GM18508 (cell line): ENCODE measurements at regions not wholly inside any gene's neighbourhood (a gene's known extent, or its start where the extent isn't known, plus 50 kb on each side); places are given as distances from the start of the nearest gene placed in this dataset.

Experiments used
- ATAC-seq: cut with Tn5 transposase; IDR thresholded peaks from one replicate; pipeline ENCODE4 v1.9.1; 2021; ENCODE audit warnings: moderate number of reproducible peaks; ENCODE audit not compliant: insufficient read depth, unreplicated experiment

DNA sequence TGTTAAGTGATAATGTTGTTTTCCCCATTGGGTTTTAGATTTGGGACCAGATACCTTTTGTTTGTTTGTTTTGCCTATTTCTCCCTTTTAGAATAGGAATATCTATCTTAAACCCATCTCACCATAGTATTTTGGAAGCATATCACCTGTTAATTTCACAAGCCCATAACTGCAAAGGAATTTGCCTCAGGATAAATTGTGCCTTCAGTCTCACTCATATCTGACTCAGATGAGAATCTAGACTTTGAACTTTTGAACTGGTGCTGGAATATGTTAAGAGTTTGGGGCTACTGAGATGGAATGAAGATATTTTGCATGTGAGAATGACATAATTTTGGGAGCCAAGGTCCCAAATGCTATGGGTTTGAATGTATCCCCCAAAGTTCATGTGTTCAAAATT is 607.4 kb downstream of the HACE1 start:
- no peak for ATAC-seq

DNA sequence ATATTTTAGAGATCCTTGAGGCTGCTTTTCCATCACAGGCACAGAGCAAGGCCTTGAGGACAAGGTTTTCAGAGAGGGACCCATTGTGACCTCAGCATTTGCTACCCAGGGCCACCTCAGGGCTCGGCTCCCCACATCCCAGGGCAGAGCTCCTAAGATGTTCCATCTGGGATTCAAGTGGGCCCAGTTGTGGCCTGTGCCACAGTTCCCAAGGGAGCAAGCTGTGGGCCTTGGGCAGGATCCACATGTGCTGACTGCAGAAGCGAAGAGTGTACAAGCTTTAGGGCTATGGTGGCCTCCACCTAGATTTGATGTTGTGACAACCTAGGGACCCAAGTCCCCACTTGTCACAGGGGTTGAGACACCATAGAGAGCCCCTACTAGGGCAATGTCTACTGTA is 608.1 kb downstream of the HACE1 start:
- ATAC-seq, result no peak

DNA sequence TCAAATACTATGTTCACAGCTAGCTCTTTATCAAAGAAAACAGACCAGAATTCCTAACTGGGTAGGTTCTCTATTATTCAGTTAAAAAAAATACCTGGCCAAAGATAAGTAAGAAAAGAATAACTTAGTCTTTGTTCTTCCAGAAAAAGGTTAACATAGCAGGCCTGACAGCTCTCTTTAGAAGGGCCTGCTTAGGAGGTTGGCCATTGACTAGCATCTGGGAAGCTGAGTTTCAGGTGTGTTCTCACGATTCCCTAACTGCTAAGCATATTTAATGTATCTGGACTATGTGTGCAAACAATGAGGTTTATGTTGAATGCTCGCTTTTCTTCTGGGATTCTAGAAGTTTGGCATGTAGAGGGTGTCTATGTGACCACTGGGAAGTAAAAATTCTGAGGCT is 618.9 kb downstream of the HACE1 start:
- no peak for ATAC-seq

DNA sequence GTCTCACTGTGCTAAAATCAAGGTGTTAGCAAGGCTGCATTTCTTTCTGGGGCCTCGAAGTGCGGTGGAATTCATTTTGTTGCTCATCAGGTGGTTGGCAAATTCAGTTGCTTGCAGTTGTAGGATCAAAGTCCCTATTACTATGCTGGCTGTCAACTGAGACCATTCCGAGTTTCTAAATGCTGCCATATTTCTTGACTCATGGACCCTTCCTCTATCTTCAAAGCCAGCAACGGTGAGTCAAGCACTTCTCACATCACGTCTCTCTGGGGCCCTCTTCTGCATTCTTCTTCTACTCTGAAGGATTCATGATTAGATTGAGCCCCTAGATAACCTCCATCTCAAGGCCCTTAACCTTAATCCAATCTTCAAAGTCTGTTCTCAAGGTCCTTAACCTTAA is 619.7 kb downstream of the HACE1 start:
- ATAC-seq, result no peak

DNA sequence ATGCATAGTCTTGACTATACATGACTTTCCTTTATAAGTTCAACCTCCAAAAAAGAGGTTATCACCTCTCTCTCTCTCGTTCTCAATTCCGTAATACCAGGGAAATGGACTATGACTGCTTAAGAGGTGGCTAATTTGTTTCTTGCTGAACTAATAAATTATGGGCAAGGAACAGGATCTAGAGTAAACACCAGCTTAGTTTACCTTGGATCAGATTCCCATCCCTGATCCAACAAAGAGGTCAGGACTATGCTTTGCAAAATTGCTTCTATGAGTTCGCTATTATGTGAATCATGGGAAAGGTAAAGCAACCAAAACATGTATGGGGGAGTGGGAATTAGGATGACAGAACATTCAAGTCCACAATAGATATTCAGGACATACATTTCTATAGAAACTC is 630.7 kb downstream of the HACE1 start:
- ATAC-seq, result no peak

DNA sequence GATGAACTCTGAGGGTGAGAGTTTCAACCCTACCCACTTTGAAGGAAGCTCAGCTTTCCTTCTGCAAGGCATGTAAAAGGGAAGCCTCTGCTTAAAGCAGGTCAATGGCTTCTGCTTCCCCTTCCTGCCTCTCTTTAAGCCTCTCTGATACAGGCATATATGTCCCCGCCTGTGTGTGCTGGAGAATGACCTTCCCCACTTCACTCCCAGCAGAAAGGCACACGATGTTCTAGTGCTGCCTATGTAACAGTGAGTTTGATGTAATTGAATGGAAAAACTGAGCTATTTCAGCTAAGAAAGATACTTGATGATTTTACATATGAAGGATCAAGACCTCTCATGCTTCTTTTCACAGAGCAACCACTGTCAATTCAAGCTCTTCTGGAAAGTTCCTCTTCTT is 632.2 kb downstream of the HACE1 start:
- no peak for ATAC-seq

DNA sequence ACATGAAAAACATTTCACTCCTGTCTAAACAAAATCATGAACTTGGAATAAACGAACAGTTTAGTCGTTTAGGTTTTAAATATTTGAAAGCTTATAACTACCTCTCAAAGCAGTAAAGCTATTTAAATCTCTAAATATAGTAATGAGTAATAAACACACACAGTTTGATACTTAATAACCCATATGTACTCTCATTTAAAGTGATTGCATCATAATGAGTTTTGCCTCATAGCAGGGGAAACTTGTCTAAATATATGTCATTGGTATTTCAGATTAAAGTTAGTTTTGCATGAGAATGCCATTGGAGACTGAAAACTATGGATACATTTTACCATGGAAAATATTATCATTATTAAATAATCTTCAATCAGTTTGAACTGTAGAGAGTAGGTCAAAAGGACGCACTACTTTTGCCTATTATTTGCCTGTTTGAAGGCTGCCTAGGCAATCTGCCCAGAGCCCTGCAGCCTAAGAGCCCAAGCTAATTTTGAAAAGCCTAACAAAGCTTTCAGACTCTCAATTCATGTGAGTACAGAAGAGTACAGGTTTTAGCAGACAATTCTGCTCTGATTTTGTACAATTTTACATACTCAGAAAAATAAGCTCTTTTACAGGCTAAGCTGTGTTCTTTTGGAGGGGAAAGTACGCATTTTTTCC is 632.8 kb downstream of the HACE1 start:
- ATAC-seq, result no peak

DNA sequence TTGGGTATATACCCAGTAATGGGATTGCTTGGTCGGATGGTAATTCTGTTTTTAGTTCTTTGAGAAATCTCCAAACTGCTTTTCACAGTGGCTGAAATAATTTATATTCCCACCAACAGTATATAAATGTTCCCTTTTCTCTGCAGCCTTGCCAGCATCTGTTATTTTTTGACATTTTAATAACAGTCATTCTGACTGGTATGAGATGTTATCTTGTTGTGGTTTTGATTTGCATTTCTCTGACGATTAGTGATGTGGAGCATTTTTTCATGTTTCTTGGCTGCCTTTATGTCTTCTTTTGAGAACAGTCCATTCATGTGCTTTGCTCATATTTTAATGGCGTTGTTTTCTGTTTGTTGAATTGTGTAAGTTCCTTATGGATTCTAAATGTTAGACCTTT is 641.6 kb downstream of the HACE1 start:
- no peak for ATAC-seq

DNA sequence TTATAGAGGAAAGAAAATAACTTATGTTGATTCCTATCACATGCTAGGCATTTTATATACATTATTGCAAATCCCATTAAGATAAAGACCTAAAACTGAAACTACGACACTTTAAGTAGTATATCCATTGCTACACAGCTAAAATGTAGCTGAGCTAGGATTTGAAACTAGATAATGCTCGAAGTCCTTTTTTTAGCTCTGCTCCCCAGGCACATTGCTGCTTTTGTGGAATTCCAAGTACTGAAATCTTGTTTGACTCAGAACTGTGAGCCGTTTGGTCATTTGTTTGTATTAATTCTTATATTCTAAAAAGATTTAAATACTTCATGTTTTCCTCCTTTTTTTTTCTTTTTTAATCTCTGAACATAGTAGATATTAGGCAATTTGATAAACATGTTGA is 644.8 kb downstream of the HACE1 start:
- ATAC-seq, result no peak

DNA sequence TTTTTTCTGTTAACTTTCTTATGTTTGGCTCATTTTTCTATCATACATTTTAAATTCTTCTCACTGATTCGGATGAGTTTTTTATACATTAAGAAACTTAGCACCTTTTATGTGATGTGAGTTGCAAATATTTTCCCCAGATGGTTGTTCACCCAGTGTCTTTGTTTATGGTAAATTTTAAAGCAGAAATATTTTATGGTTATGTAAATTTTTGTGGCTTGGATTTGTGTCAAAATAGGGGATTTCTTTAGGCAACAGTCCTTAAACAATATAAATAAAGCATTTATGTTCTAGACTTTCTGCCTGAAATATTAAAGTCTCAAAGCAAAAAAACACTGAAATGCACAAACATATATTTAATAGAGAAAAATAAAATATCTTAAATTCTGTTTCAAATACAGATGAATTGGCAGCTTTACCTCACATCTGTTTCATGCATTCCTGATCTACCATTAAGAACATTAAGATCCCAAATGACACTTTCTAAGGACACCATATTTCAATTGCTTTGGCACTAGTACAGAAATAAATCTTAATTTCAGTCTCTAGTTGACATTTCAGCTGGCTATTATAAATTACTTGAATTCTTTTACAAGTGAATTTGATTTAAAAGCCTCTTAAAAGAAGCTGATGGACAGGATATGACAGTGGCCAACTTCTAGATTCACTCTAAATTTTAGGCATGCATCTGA is 646.6 kb downstream of the HACE1 start:
- no peak for ATAC-seq

DNA sequence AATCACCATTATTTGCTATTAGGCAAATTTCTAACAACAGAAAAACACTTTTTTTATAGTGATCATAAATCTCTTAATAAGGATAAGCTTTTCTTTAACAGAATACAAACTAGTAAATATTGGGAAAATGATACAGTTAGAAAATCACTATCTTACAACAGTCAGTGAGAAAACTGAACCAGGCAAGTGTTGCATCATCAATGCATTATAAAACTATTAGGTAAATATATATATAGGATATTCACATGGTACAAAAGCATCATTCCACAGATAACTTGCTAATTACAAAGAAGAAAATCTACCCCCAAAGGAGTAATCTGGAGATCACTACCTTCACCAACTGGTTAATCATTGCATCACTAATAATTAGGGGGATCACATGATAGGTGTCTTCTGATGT is 652.1 kb downstream of the HACE1 start:
- no peak for ATAC-seq

DNA sequence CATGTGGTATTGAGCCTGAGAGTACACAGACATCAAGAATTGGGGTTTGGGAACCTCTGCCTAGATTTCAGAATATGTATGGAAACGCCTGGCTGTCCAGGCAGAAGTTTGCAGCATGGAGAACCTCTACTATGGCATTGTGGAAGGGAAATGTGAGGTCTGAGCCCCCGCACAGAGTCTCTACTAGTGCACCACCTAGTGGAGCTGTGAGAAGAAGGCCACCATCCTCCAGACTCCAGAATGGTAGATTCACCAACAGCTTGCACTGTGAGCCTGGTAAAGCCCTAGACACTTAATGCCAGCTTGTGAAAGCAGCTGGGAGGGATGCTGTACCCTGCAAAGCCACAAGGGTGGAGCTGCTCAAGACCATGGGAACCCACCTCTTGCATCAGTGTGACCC is 658.2 kb downstream of the HACE1 start:
- ATAC-seq, result no peak

DNA sequence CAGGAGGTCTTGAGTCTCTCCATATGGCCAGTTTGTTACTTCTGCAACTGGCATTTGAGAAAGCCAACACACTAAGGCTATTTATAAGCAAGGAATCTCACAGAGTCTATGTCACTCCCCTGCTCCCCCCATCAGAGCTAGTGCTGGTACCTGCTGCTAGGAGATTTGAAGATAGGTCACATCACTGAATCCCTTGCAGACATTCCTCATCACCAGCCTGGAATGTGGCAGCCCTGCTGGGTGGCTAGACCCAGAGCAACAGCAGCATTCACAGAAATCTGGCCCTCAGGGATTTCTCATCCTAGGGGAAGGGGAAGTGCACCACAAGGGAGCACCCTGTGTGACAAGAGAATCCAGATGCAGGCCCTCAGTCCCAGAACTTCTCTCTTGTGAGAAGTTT is 672.1 kb downstream of the HACE1 start:
- no peak for ATAC-seq

DNA sequence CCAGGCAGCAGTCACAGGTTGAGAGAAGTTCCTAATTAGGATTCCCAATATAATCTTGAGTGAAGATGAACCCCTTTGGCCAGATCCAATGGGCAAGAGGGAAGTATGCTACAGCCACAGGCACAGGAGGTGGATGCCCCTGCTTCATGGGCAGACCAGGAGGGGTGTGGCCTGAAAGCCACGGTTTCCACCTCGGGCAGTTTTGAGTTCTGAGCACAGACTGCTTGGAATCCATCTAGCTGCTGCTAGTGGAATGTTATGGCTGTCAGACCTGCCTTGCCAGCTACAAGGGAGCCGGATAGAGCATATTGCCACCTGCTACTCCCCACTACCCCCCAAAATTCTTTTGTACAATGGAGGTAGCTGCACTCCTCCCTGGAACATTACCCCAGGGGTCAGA is 672.9 kb downstream of the HACE1 start:
- ATAC-seq, result no peak

DNA sequence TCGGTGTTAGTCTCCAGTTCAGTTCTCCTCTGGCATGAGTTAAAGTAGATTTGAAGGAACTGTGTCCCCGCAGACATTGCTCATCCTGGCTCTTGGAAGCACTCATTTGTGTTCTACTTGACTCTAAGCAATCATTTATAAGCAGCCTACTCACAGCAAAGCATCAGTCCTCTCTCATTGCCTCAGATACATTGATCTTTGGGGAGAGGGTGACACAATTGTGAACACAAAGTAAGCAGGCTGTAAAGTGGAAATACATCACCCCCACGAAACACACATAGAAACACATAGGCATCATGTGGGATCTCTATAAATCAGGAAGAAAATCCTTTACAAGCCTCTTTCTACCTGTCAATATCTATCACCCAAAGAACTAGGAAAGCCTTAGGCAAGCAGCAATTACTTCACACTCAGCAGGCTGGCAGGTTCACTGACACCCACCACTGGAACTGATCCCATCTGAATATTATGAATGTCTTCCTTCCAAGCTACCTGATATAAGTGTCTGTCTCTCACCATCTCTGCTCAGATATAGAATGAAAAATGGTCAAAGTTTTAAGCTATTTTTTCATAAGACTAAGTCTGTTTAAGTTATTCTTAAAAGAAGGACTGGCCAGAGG is 675.8 kb downstream of the HACE1 start:
- no peak for ATAC-seq

DNA sequence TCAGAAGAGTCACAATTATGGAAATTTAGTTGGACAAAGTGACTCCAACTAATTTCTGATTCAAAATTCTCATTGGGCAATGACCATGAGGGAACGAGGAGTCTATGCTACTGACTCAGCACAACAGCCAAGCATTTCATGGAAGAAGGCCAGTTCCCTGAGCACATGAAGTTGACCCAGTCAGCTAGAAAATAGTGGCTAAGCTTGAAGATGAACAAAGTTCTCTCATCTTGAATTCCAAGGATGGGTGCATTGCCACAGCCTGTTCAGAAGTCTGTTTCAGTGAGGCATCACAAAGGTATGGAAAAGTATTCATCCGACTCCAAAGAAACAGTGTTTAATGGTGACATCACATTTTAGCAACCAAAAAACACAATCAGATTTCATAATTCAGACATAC is 676.9 kb downstream of the HACE1 start:
- ATAC-seq, result no peak

DNA sequence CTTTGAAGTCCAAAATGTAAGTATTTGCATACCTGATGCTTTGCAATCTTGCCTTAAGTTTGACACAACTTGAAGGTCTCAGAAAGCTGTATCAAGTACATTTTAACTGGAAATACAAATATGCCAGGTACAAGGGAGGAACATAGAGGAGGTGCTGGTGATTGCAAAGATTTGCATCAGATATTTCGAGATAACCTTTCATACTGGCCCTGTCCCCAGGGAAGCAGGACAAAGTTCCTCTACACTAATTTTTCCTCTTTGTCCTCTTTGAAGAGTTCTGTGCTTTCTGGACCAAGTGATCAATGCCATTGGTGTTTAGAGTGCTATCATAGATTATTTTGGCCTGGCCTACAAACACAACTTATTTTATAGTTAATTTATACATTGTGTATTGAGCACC is 686.1 kb downstream of the HACE1 start:
- ATAC-seq, result no peak

DNA sequence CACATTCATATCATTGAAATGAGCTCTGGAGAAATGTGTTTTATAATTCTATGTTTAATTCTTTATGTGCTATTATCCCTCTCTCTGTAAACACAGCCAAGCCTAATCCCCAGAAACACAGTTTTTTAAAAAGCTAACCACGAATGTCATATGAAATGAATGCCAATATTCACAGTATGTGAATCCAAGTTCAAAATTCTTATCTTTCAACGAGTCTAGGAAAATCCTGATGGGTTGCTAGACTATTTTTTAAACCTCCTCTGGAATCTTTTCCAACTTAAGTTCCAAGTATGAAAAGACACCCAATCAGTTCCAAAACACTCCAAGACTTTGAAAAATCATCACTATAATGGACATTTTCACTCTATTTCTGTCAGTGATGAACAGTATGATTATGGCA is 689.3 kb downstream of the HACE1 start:
- ATAC-seq, result no peak

DNA sequence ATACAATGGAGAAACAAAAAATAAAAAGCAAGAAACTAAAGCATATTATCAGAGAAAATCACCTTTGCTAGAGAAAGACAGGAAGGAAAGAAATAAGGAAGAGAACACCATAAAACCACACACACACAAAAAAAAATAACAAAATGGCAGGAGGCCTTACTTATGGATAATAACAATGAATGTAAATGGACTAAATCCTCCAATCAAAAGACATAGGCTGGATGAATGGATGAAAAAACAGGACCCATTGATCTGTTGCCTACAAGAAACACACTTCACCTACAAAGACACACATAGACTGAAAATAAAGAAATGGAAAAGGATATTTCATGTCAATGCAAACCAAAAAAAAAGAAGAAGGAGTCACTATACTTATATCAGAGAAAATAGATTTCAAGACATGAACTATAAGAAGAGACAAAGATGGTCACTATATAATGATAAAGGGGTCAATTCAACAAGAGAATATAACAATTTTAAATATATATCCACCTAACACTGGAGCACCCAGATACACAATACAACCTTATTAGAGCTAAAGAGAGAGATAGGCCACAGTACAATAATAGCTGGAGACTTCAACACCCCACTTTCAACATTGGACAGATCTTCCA is 693.6 kb downstream of the HACE1 start:
- ATAC-seq, result no peak

DNA sequence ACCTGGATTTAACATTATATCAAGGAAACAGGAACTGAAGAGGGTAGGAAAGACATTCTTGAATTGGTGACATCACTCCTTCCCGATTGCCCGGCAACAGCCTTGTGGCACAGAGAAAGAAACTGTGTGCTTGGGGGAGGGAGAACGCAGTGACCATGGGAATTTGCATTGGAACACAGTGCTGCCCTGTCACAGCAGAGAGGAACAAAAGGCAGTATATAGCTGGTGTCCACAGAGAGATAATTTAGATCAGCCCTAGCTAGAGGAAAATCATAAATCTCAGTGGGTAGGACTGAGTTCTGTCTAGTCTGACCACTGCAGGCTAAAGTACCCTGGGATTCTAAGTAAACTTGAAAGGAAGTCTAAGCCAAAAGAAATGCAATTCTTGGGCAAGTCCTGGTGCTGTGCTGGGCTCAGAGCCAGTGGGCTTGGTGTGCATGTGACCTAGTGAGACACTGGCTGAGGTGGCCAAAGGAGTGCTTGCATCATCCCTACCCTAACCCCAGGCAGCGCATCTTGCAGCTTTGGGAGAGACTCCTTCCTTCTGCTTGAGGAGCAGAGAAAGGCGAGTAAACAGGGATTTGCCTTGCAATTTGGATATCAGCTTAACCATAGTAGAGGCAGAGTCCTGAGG is 697.6 kb downstream of the HACE1 start:
- no peak for ATAC-seq

DNA sequence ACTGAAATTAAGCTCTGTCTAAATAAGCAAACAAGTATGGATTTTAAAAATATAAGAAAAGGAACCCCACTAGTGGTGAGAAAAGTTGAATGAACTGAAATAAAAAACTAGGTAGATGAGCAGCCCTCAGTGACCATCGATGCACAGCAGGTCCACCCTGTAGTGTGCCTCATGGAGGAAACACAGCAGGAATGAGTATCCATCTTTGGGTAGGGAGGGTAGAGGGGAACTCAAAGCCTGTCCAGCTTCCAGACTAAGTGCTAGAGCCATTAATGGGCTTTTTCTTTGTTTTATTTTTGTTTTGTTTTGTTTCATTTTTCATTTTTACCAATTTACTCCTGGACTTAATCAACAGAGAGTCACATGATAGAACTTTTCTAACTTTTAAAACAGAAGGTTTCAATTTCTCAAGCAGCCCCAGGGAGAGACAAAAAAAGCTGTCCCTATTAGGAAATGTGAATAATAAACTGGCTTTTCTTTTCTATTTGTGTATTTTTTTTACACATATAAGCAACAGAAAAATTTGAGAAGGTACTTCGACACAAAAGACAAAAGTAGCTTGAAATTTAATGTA is 700.6 kb downstream of the HACE1 start:
- no peak for ATAC-seq
